Epithelial cell of esophagus (primary cell): ENCODE measurements at regions not wholly inside any gene's neighbourhood (a gene's known extent, or its start where the extent isn't known, plus 50 kb on each side); places are given as distances from the start of the nearest gene placed in this dataset.
"Not testable (repeated sequence)": the region's sequence is repeated elsewhere in the genome, so short reads cannot be mapped to it uniquely, and the experiment has no call there.

Experiments
- DNase-seq: peaks from one replicate; pipeline ENCODE4 v3.0.0; 2010; ENCODE audit warnings: low read depth
- H3K4me3 ChIP-seq: 2 replicates; pipeline ENCODE4 v1.5.1; 2011; ENCODE audit warnings: mild to moderate bottlenecking, low read length, control low read depth
- CTCF ChIP-seq: IDR thresholded peaks from 2 replicates; pipeline ENCODE4 v1.5.1; 2011; ENCODE audit warnings: low read depth, mild to moderate bottlenecking, low read length, control low read depth, inconsistent platforms; ENCODE audit not compliant: insufficient read depth; ENCODE audit errors: missing control alignments

- no peak for DNase-seq
- TF ChIP-seq CTCF = no peak
Observed at GRCh38 chr15:79617071-79617470, 184.9 kb downstream of the MINAR1 start.

GRCh38 chr15:79620112-79620857 lies 188.1 kb downstream of the MINAR1 start:
- TF ChIP-seq CTCF = no peak
- DNase-seq = no peak
- H3K4me3 ChIP-seq = no peak overlapping the region

More at GRCh38 chr15:79617071-79617470, 184.9 kb downstream of the MINAR1 start:
- H3K4me3 ChIP-seq = no peak overlapping the region

GRCh38 chr15:79621805-79622204 lies 189.7 kb downstream of the MINAR1 start:
- DNase-seq, H3K4me3 ChIP-seq: not testable (repeated sequence)

- no peak for DNase-seq
- TF ChIP-seq CTCF = no peak
- H3K4me3 ChIP-seq = no peak overlapping the region
Observed at GRCh38 chr15:79623488-79623887, 191.4 kb downstream of the MINAR1 start.

- H3K4me3 ChIP-seq = no peak overlapping the region
- no peak for DNase-seq
- no peak for TF ChIP-seq CTCF
Observed at GRCh38 chr15:79629687-79630086, 197.6 kb downstream of the MINAR1 start.

GRCh38 chr15:79632457-79632856 lies 200.3 kb downstream of the MINAR1 start:
- TF ChIP-seq CTCF = no peak
- DNase-seq = no peak
- H3K4me3 ChIP-seq = no peak overlapping the region

GRCh38 chr15:79635149-79635771 lies 203.1 kb downstream of the MINAR1 start:
- no peak for DNase-seq
- H3K4me3 ChIP-seq = no peak overlapping the region
- TF ChIP-seq CTCF = no peak
